CD1c-positive myeloid dendritic cell (primary cell): ENCODE measurements at regions not wholly inside any gene's neighbourhood (a gene's known extent, or its start where the extent isn't known, plus 50 kb on each side); places are given as distances from the start of the nearest gene placed in this dataset.
"Not testable (repeated sequence)": the region's sequence is repeated elsewhere in the genome, so short reads cannot be mapped to it uniquely, and the experiment has no call there.

Experiments
- DNase-seq: peaks from one replicate; pipeline ENCODE4 v3.0.0-alpha.2; 2016; ENCODE audit errors: extremely low spot score

DNA sequence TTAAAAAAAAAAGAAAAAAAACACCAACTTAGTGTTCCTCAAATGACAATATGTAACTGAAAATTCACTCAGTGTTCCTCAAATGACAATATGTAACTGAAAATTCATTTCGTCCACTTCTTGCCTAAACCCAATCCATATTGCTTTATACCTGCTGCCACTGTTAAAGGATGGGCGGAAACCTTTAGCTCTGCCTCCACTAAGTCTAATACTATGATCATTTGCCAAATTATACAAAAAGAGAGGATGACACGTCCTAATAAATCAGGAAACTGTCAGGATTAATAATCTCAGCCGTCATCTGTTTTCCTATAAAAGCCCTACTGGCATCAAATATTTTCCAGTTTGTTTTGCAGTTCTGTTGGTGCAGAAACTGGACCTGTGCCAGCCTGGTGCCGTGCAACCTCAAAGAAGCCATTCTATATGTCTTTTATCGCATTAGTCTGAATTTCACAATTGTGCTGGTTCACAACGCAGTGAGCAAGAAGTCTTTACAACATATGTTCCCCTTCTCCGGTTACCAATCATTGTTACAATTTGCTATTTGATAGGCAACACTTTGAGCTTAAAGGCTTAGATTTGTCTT is 160.4 kb upstream of the KCNH8 start:
- DNase-seq: no peak

DNA sequence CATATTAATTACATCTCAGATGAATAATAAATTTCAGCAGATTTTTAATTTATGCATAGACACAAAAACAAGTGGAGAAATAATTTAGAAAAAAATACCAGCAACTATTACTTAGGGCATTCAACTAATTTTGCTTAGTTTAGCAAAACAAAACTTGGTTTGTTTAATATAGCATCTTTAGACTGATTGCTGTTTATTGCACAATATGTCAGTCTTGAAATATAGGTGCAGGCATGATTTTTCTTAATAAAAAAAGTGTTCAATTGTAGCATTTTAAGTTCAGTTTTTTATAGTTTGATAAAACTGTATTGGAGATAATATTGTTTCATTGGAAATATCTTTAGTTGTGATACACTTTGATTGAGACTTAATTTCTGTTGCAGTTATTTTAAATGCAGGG is 161.2 kb upstream of the KCNH8 start:
- DNase-seq: no peak

DNA sequence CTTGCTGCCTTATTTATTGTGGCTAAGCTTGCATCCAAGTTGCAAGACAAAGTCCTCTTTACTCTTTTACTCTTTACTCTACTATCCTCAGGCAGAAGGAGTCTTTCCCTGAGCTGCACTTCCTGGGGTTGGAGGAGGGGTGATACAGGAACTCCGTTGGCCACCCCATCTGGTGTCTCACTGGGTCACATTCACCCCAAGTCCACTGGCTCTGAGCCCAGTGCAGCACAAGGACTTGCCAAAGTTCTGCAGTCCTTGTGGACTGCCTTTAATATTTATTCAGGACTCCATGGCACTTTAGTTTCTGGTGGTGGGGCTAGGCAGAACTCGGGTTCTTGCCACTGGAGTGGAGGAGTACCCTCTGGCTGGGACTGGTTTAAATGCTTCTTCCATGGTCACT is 165.4 kb upstream of the KCNH8 start:
- DNase-seq: no peak

DNA sequence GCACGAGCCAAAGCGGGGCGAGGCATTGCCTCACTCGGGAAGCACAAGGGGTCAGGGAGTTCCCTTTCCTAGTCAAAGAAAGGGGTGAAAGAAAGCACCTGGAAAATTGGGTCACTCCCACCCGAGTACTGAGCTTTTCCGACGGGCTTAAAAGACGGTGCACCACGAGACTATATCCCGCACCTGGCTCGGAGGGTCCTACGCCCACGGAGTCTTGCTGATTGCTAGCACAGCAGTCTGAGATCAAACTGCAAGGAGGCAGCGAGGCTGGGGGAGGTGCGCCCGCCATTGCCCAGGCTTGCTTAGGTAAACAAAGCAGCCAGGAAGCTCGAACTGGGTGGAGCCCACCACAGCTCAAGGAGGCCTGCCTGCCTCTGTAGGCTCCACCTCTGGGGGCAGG is 172.2 kb upstream of the KCNH8 start:
- not testable (repeated sequence) for DNase-seq

DNA sequence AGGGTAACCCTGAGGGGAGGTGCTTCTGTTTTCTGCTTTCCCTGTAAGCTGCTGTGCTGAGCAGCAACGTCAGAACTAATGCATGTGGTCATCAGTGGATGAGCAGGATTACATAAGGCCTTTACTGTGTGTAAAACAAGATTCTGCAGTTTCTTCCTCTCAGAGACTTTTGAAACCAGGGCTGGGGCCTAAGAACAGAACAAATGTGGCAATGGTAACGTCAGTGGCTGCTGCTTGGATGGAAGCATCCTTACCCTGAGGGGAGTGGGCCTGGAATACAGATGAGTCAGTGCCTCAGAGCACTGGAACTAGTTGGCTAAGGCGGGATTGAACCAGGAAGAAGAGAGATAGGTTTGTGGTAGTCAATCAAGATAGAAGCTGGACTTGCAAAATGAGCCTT is 180.2 kb upstream of the KCNH8 start:
- no peak for DNase-seq

DNA sequence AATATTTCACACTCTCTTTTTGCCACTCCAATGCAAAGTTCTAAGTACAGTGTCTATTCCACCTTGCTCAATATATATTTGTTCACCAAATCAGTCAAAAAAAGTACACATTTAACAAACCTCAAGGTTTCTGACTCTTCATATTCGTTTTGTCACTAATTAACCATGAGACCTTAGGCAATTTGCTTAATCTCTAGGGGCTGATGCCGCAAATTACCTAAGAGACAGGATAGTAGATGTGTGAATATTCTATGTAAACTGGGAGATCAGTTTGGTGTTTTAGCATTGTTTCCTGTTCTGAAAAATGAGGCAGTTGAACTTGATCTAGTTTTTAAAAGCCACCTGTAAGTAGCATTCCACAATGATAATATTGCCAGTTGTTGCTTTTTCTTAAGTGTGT is 182.5 kb upstream of the KCNH8 start:
- no peak for DNase-seq

DNA sequence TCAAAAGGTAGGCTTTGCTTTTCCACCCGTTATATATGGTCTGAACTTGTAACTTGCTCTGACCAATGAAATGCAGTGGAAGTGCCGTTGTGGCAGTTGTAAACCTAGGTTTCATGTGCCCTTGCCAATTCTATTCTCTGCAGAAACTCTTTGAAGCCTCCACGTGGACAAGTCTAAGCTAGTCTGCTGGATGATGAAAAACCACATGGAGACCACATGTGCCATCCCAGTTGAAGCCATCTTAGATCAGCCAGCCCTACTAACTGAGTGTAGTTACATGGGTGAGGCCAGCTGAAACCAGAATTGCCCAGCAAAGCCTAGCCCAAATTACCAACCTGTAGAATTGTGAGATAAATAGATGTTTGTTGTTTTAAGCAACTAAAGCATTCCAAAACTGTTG is 183.7 kb upstream of the KCNH8 start:
- DNase-seq: no peak

DNA sequence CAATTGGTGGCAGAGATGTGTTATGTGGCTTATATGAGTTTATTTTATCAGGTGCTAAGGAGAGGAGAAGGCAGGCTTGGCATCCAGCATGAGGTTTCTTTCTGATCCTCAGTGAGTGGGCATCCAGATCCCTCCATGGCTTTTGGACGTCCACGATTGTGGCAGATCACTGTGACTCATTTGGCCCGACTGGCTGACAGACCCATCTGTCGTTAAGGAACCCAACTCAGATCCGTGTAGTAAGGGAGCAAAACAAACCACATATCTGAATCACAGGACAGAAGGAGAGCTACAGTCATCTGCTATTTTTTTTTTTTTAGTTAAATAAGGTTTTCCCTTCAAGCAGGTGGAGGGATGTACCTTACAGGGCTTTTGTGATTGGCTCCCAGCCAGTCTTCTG is 197.0 kb upstream of the KCNH8 start:
- no peak for DNase-seq

DNA sequence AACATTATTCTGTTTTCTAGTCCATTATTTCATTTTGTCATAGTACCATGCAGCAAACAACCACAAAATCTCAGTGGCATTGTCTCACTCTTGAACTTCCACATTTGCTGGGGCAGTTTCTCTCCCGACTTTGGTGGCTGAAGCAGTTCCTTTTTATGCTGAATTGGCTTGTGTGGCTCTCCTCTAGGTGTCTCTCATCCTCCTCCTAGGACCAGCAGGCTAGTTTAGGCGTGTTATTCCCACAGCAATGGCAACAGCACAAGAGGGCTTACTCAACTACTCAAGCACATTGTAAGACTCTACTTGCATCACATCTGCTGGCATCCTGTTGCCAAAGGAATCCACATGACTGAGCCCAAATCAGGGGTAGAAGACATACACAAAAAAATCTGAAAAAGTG is 201.8 kb upstream of the KCNH8 start:
- peak; percentile 5 for DNase-seq

DNA sequence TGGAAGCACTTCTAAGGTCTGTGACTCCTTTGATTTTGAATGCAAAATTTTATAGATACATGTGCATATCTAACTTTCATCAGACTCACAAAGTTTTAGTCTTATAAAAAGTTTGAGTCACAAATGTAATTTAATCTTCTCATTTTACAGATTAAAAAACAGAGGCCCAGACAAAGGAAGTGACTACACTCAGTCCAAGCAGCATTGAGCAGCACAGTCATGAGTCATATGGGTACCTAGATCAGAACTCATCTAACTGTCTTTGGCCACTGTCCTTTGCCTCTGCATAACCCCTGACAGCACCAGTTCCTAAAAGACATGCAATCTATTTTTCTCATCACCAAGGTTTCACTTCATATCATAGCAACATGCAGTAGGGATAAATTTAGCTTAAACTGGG is 210.7 kb upstream of the KCNH8 start:
- DNase-seq: no peak

DNA sequence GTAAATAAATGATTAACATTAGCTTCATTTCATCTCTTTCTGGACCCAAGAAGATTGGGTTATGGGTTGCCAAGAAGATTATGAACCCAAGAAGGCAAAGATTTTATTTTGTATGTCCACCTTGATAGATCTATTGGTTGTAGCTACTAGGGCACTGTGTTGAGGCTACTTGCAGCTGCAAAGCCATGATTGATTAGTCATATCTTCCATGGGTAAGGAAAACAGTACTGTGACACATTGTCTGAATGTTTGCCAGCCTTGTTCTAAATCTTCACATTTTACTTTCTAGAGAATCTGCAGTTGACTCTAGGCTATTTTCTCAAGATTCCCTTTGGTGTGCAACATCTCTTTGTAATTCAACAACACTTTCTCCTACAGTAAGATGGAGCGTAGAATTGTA is 229.2 kb upstream of the KCNH8 start:
- no peak for DNase-seq

DNA sequence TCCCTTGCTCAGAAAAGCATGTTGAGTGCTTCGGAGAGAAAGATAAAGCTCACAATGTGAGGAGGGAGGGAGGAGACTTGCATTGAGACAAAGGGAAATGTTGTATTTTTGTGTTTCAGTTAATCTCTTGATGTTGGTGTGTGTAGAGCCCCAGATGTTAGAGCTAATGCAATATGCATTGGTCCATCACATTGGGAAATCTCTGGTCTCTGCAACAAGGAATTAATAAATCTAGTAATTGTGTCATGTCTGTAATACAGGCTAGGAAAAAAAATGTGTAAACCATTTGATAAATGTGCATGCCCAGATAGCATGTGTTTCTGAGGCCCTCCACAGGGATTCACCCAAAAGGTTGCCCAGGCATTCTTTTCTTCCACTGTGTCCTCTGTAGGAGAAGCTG is 230.4 kb upstream of the KCNH8 start:
- DNase-seq: no peak

DNA sequence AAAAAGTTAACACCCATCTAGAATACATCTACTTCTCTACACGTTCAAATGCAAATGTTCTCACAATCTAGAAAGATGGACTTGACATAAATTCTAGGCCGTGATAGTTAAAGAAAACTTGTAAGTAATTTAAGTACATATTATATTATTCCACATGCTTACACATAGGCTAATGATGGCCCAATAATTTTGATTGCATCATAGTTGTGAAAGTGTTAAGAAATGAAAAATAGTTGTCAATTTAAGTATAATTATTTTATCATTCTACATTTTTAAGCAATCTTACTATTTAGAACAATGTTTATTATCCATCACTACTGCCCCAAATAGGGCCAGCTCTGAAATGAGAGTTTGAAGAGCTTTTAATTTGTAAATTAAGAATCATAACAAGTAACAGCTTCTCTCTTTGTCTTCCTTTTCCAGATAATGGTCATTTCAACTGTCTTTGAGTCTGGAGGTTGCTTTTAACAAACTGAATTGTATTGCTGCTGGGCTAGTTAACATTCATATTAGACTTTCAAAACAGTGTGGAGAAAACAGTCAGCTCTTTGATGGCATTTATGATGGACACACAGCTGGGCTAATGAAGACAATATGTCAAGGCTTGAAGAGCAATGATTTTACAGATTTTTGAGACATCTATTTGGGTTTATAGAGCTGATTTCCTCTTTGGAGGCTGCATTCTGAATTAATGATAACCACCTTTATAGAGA is 246.1 kb upstream of the KCNH8 start:
- DNase-seq: no peak

DNA sequence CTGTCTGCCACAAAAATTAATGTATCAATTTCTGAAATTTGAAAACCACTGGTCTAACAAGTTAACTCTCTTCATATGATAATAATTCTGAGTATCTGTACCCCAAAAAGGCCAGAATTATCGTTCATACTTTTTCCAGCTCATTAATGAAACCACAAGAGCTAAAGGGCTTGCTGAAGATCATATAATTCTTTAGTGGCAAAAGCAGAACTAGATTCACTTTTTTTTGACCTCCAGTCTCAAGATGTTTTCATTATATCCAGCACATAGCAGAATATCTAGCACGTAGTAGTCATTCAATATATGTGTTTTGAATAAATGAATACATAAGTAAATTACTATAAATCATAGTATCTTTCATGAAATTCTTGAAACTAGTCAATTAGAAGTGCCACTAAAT is 246.7 kb upstream of the KCNH8 start:
- DNase-seq: no peak

DNA sequence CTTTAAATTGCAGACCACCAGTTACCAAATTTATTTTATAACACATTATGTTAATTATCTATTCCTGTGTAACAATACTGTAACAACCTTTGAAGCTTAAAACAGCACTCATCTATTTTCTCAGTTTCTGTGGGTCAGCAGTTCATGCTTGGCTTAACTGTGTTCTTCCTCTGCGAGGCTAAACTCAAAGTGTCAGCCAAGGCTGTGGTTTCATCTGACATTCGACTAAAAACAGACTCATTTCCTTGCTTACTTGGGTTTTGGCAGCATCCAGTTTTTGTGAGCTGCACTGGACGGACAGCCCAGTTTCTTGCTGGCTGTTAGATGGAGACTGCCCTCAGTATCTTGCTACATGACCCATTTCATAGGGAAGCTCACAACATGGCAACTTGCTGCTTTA is 247.3 kb upstream of the KCNH8 start:
- DNase-seq: no peak

DNA sequence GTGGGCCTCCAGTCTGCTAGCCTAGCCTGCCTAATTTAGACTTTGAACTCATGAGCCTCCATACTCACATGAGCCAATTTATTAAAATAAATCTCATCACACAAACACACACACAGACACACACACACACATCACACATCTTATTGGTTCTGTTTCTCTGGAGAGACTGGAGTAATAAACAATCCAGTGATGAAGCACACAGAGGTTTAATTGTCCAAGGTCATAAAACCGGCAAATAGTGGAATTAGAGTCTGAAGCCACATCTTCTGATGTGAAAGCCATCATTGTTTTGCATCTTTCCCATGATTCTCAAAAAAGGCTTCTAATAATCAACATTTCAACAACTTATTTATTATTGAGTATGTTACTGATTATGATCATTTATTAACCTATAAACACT is 249.4 kb upstream of the KCNH8 start:
- DNase-seq: no peak

DNA sequence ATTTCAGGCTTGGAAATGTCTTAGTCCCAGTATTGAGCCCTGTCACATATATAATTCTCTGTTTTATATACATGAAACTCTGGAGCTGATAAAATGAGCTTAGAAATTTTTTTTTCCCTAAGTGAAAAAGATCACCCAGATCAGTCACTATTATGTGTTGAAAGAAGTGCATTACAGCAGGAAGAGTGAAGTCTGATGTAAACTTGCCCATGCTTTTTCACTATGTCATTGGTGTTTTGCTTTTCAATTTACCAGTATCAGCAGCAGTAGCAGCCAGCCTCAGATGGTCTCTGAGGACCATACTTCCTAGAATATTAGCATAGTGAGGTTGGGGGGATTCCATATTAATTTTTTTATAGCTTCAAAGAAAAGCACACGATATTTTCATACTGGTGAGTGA is 255.6 kb upstream of the KCNH8 start:
- no peak for DNase-seq

DNA sequence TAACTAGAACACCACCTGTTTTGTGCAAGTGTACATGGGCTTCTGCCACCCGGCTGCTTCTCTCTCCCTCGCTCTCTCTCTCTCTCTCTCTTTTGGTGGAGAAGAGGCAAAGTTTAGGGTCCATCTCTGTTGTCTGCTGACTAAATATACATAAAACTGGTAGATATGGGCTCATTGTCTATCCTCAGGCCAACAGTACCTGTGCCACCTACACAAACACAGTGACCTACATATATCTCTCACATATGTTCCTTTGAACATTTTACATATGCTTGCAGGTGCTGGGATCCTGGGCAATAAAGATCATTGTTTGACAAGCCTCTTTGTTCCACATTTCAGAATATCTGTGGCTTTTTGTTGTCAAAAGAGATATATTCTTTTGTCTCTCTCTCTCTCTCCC is 256.3 kb upstream of the KCNH8 start:
- no peak for DNase-seq

DNA sequence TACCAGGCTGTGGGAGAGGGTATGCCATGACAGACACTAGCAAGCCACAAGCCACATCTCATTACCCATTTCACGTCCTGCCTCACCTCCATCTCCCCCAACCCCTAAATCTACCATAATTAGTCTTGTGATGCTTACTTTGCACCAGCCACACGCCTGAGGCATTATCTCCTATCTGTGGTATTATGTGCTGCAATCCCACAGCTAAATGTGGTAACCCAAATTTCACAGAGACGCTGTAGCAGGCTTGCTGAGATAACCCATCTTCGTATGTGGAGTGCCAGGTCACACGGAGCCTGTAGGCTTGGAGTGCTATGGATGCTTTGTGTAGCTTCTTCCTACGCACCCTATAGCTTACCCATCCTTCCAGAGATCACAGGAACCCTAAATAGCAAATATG is 256.7 kb upstream of the KCNH8 start:
- DNase-seq: no peak

DNA sequence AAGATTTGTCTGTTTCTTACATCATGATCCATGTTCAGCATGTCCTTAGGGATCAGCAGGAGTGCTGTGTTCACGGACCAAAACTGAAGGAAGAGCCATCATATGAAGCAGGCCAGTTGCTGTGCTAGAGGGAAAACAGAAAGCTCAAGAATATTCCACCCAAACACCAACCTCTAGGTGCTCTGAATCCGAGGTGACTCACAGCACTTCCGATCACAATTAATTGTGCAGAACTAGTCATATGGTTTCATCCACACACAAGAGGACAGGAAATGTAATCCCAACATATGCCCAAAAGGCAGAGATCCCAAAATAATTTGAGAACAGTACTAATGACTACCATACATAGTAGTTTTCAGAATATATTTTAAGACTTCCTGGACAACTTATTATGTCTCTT is 257.9 kb upstream of the KCNH8 start:
- DNase-seq: no peak

DNA sequence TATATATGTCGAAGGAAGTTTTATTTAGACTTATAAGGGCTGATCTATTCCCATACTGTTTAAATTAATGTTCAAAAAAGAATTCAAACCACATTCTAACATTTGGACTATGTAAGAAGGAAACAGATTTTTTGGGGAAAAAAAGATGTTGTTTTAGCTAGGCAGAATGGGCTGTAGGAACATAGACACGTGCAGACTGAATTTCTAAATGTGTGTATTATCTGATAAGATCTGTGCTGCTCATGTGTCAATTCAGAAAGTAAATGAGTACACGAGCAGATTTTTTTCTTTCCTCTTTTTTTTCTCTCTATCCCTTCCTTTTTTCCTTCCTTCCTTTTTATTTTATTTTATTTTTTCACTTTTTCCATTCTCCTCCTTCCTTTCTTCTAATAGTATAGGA is 259.5 kb upstream of the KCNH8 start:
- DNase-seq: no peak

DNA sequence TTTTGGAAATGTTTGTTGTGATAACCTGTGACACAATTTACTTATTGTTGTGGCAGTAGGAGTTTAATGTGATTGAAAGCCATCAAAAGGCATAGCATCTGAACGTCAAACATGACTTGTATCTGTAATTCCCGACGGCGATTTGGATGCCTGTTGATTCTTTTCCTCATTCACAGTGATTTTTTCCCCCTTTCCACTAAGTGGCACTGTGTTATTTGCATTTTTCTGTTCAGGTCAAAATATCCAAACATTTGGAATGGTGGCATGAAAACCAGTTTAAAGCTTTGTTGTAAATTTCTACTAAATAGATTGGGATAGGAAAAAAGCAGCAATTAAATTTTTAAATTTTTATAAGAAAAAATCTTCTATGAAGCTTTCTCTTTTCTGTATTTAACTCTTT is 259.9 kb upstream of the KCNH8 start:
- no peak for DNase-seq

DNA sequence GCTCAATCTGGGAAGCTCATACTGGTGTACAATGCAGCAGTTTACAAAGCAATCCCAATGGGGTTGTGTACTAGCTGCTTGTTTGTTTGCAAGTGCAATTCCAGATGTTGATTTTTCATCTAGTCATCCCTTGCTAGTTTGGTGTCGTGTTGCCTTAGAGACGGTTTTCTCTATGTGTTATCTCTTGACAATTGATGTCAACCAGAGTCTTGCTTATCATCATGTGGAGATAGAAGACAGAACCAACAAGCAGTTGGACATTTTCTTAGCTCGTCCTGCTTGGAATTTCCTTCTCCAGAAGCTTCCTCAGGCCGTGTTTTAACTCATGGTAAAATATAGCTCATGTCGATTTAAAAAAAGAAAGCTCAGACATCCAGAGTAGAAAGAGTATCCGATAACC is 262.0 kb upstream of the KCNH8 start:
- no peak for DNase-seq

DNA sequence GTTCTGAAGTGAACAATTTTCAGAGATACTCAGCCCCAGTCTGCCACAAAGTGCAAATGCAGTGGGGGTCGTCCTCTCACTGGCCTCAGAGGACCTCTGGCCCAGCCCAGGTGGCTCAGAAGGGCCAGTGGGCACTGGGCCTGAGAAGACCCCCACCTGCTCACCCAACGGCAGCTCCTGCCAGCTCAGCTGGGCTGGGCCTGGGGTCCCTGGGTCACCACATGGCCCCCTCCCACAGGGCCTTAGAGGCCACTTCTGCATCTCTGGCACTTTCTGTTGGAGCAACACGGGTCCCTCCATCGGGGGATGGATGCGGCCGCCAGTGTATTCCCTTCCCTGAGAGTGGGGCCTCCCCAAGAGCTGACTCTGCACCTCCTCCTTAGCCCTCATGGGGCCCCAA is 262.7 kb upstream of the KCNH8 start:
- no peak for DNase-seq
